ENCODE measurements at regions not wholly inside any gene's neighbourhood (a gene's known extent, or its start where the extent isn't known, plus 50 kb on each side); places are given as distances from the start of the nearest gene placed in this dataset.

GRCh38 chr1:61605607-61606321, 119.2 kb downstream of the TM2D1 start:
- no peaks in the 10 kb centered on the region for H3K36me3 Mint-ChIP-seq (ENCODE audit: low read depth)
- peak overlapping the region in 1 of 3 experiments; percentile 15 for H3K27ac Mint-ChIP-seq
- TF ChIP-seq CTCF (IDR thresholded peaks at IDR 0.05; ENCODE audit: unreplicated experiment in 3 of 3): no peak
- H3K4me3 Mint-ChIP-seq: no peak overlapping the region
- H3K4me1 Mint-ChIP-seq: peaks cover 13% of the 10 kb centered on the region
- H3K9me3 Mint-ChIP-seq: no peaks in the 10 kb centered on the region
- H3K27me3 Mint-ChIP-seq (ENCODE audit: low read depth): peaks cover under 1% of the 10 kb centered on the region

- Mint-ChIP-seq H3K4me1 (peaks cover 13% of the 10 kb centered on the region), H3K36me3 (ENCODE audit: low read depth) (no peaks in the 10 kb centered on the region), H3K27ac (no peak overlapping the region), H3K27me3 (ENCODE audit: low read depth) (no peaks in the 10 kb centered on the region), H3K9me3 (no peaks in the 10 kb centered on the region), H3K4me3 (no peak overlapping the region)
- no peak for TF ChIP-seq CTCF (IDR thresholded peaks at IDR 0.05; ENCODE audit: unreplicated experiment in 3 of 3)
These were observed 120.3 kb downstream of the TM2D1 start for GRCh38 chr1:61604684-61605083.

GRCh38 chr1:61604261-61604660, 120.7 kb downstream of the TM2D1 start:
- Mint-ChIP-seq H3K36me3 (ENCODE audit: low read depth) (no peaks in the 10 kb centered on the region), H3K4me3 (no peak overlapping the region), H3K27me3 (ENCODE audit: low read depth) (no peaks in the 10 kb centered on the region), H3K9me3 (no peaks in the 10 kb centered on the region), H3K27ac (no peak overlapping the region), H3K4me1 (peaks cover 13% of the 10 kb centered on the region)
- no peak for TF ChIP-seq CTCF (IDR thresholded peaks at IDR 0.05; ENCODE audit: unreplicated experiment in 3 of 3)

- TF ChIP-seq CTCF (IDR thresholded peaks at IDR 0.05; ENCODE audit: unreplicated experiment in 3 of 3): no peak
- H3K4me3 Mint-ChIP-seq: no peak overlapping the region
- H3K36me3 Mint-ChIP-seq (ENCODE audit: low read depth): no peaks in the 10 kb centered on the region
- no peak overlapping the region for H3K27ac Mint-ChIP-seq
- peaks cover 13% of the 10 kb centered on the region for H3K4me1 Mint-ChIP-seq
- peaks cover 6% of the 10 kb centered on the region for H3K9me3 Mint-ChIP-seq
- H3K27me3 Mint-ChIP-seq (ENCODE audit: low read depth): no peaks in the 10 kb centered on the region
These were observed 122.3 kb downstream of the TM2D1 start for GRCh38 chr1:61602663-61603062.

- Mint-ChIP-seq H3K4me1 (no peaks in the 10 kb centered on the region), H3K27me3 (ENCODE audit: low read depth) (no peaks in the 10 kb centered on the region), H3K4me3 (no peak overlapping the region), H3K9me3 (peaks cover 15% of the 10 kb centered on the region), H3K27ac (no peak overlapping the region), H3K36me3 (ENCODE audit: low read depth) (no peaks in the 10 kb centered on the region)
- no peak for TF ChIP-seq CTCF (IDR thresholded peaks at IDR 0.05; ENCODE audit: unreplicated experiment in 3 of 3)
These were observed 127.3 kb downstream of the TM2D1 start for GRCh38 chr1:61597601-61598000.

- peaks cover 12% of the 10 kb centered on the region for H3K9me3 Mint-ChIP-seq
- peaks cover 17% of the 10 kb centered on the region for H3K4me1 Mint-ChIP-seq
- TF ChIP-seq CTCF (IDR thresholded peaks at IDR 0.05; ENCODE audit: unreplicated experiment in 3 of 3): no peak
- no peak overlapping the region for H3K27ac Mint-ChIP-seq
- H3K36me3 Mint-ChIP-seq (ENCODE audit: low read depth): no peaks in the 10 kb centered on the region
- H3K27me3 Mint-ChIP-seq (ENCODE audit: low read depth): peaks cover 7% of the 10 kb centered on the region
- no peak overlapping the region for H3K4me3 Mint-ChIP-seq
These were observed 131.6 kb downstream of the TM2D1 start for GRCh38 chr1:61593331-61593730.
